ENCODE measurements at regions not wholly inside any gene's neighbourhood (a gene's known extent, or its start where the extent isn't known, plus 50 kb on each side); places are given as distances from the start of the nearest gene placed in this dataset.

GRCh38 chr15:81751816-81752545 is 293.8 kb downstream of the MEX3B start:
- DNase-seq (no peak), ATAC-seq (no peak)
- H3K27me3 Mint-ChIP-seq = peaks cover 0 to 31% (median 30%) of the 10 kb centered on the region in 5 donors
- no peak overlapping the region for H3K4me3 Mint-ChIP-seq
- no peaks in the 10 kb centered on the region for H3K36me3 Mint-ChIP-seq
- H3K9me3 Mint-ChIP-seq = no peaks in the 10 kb centered on the region
- CTCF ChIA-PET = no interaction called here
- Histone ChIP-seq H3K27me3 (ENCODE audit: control insufficient read depth in 2 of 2, insufficient read depth in 2 of 2, low read length in 2 of 2) (no peaks in the 10 kb centered on the region), H3K4me1 (ENCODE audit: control insufficient read depth in 2 of 2, insufficient read depth in 2 of 2, low read length in 2 of 2) (no peaks in the 10 kb centered on the region), H3K9me3 (ENCODE audit: control insufficient read depth in 2 of 3, low read length in 3 of 3) (no peaks in the 10 kb centered on the region), H3K36me3 (ENCODE audit: control insufficient read depth in 2 of 3, insufficient read depth in 3 of 3, low read length in 3 of 3) (no peaks in the 10 kb centered on the region), H3K27ac (ENCODE audit: low read depth, low read length) (no peak overlapping the region), H3K4me3 (ENCODE audit: low read length) (no peak overlapping the region)
- intact Hi-C loops (cut with micrococcal nuclease) = no loop called here
- no peaks in the 10 kb centered on the region for H3K4me1 Mint-ChIP-seq
- POLR2A ChIA-PET = no interaction called here
- no peak overlapping the region for H3K27ac Mint-ChIP-seq

DNA sequence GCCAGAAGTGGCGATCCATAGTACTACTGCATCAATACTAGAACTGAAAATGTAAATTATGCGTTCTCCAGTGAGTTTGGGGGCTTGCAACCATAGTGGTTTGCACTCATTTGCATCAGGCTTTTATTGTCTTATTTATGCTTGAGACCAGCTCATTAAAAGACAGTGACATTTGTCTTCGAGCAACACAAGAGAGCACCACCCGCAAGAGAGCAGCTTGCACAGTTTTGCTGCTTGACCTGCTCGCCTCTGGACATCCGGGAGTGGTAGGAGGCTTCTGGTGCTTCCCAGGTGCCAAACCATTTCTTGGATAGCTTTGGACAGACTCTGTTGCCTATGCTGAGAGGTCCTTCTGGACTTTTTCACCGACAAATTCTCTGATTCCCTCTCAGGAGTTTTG is 294.6 kb downstream of the MEX3B start:
- POLR2A ChIA-PET = no interaction called here
- Histone ChIP-seq H3K9me3 (ENCODE audit: control insufficient read depth in 2 of 3, low read length in 3 of 3) (no peaks in the 10 kb centered on the region), H3K4me1 (ENCODE audit: control insufficient read depth in 2 of 2, insufficient read depth in 2 of 2, low read length in 2 of 2) (no peaks in the 10 kb centered on the region), H3K27me3 (ENCODE audit: control insufficient read depth in 2 of 2, insufficient read depth in 2 of 2, low read length in 2 of 2) (no peaks in the 10 kb centered on the region), H3K4me3 (ENCODE audit: low read length) (no peak overlapping the region), H3K27ac (ENCODE audit: low read depth, low read length) (no peak overlapping the region), H3K36me3 (ENCODE audit: control insufficient read depth in 2 of 3, insufficient read depth in 3 of 3, low read length in 3 of 3) (no peaks in the 10 kb centered on the region)
- no peak for DNase-seq
- no peak overlapping the region for H3K27ac Mint-ChIP-seq
- no peaks in the 10 kb centered on the region for H3K9me3 Mint-ChIP-seq
- intact Hi-C loops (cut with micrococcal nuclease) = no loop called here
- H3K27me3 Mint-ChIP-seq = peaks cover 0 to 31% (median 25%) of the 10 kb centered on the region in 5 donors
- ATAC-seq = no peak
- no peaks in the 10 kb centered on the region for H3K4me1 Mint-ChIP-seq
- no peak overlapping the region for H3K4me3 Mint-ChIP-seq
- H3K36me3 Mint-ChIP-seq = no peaks in the 10 kb centered on the region
- CTCF ChIA-PET = no interaction called here

- H3K27me3 ChIP-seq (ENCODE audit: control insufficient read depth in 2 of 2, insufficient read depth in 2 of 2, low read length in 2 of 2) = no peaks in the 10 kb centered on the region
- H3K27ac ChIP-seq (ENCODE audit: low read depth, low read length) = no peak overlapping the region
- H3K36me3 ChIP-seq (ENCODE audit: control insufficient read depth in 2 of 3, insufficient read depth in 3 of 3, low read length in 3 of 3) = no peaks in the 10 kb centered on the region
- H3K4me3 ChIP-seq (ENCODE audit: low read length) = no peak overlapping the region
- no peaks in the 10 kb centered on the region for H3K36me3 Mint-ChIP-seq
- ATAC-seq (no peak), DNase-seq (no peak)
- H3K9me3 Mint-ChIP-seq = no peaks in the 10 kb centered on the region
- H3K9me3 ChIP-seq (ENCODE audit: control insufficient read depth in 2 of 3, low read length in 3 of 3) = no peaks in the 10 kb centered on the region
- no peaks in the 10 kb centered on the region for H3K4me1 Mint-ChIP-seq
- POLR2A ChIA-PET = no interaction called here
- CTCF ChIA-PET = no interaction called here
- H3K27me3 Mint-ChIP-seq = peaks cover 0 to 25% (median 20%) of the 10 kb centered on the region in 5 donors
- no peak overlapping the region for H3K27ac Mint-ChIP-seq
- H3K4me3 Mint-ChIP-seq = no peak overlapping the region
- H3K4me1 ChIP-seq (ENCODE audit: control insufficient read depth in 2 of 2, insufficient read depth in 2 of 2, low read length in 2 of 2) = no peaks in the 10 kb centered on the region
- intact Hi-C loops (cut with micrococcal nuclease) = no loop called here
Measured at GRCh38 chr15:81749716-81750375, 296.0 kb downstream of the MEX3B start.

- H3K4me1 ChIP-seq (ENCODE audit: control insufficient read depth in 2 of 2, insufficient read depth in 2 of 2, low read length in 2 of 2) = no peaks in the 10 kb centered on the region
- Mint-ChIP-seq H3K4me1 (no peaks in the 10 kb centered on the region), H3K27ac (no peak overlapping the region), H3K4me3 (no peak overlapping the region), H3K27me3 (peaks cover 0 to 18% (median 13%) of the 10 kb centered on the region in 5 donors), H3K9me3 (no peaks in the 10 kb centered on the region), H3K36me3 (no peaks in the 10 kb centered on the region)
- H3K27ac ChIP-seq (ENCODE audit: low read depth, low read length) = no peak overlapping the region
- POLR2A ChIA-PET = no interaction called here
- no peaks in the 10 kb centered on the region for H3K36me3 ChIP-seq (ENCODE audit: control insufficient read depth in 2 of 3, insufficient read depth in 3 of 3, low read length in 3 of 3)
- CTCF ChIA-PET = no interaction called here
- intact Hi-C loops (cut with micrococcal nuclease) = no loop called here
- no peaks in the 10 kb centered on the region for H3K27me3 ChIP-seq (ENCODE audit: control insufficient read depth in 2 of 2, insufficient read depth in 2 of 2, low read length in 2 of 2)
- DNase-seq (no peak), ATAC-seq (no peak)
- H3K9me3 ChIP-seq (ENCODE audit: control insufficient read depth in 2 of 3, low read length in 3 of 3) = no peaks in the 10 kb centered on the region
- H3K4me3 ChIP-seq (ENCODE audit: low read length) = no peak overlapping the region
Measured at GRCh38 chr15:81747482-81747881, 298.3 kb downstream of the MEX3B start.

DNA sequence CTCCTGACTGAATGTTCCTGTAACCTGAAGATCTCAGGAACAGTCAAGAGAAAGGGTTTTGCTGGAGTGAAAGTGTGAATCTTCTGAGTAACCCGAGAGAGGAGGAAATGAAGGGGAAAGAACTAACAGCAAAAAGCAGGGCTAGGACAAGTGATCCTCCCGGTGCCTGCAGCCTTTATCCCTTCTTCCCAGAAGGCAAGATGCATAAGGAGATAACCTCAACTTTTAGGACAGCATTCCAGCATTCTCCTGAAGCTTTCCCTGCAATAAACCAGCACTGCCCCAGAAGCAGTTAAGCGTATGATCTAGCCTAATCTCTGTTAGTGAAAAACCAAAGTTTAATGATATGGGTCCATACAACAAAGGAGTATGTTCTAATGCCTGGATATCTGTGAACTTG is 298.8 kb downstream of the MEX3B start:
- DNase-seq = no peak
- Mint-ChIP-seq H3K4me3 (no peak overlapping the region), H3K36me3 (no peaks in the 10 kb centered on the region), H3K9me3 (no peaks in the 10 kb centered on the region), H3K27ac (no peak overlapping the region), H3K27me3 (peaks cover 0 to 18% (median 13%) of the 10 kb centered on the region in 5 donors), H3K4me1 (no peaks in the 10 kb centered on the region)
- no peak overlapping the region for H3K4me3 ChIP-seq (ENCODE audit: low read length)
- no peaks in the 10 kb centered on the region for H3K9me3 ChIP-seq (ENCODE audit: control insufficient read depth in 2 of 3, low read length in 3 of 3)
- H3K27me3 ChIP-seq (ENCODE audit: control insufficient read depth in 2 of 2, insufficient read depth in 2 of 2, low read length in 2 of 2) = no peaks in the 10 kb centered on the region
- H3K4me1 ChIP-seq (ENCODE audit: control insufficient read depth in 2 of 2, insufficient read depth in 2 of 2, low read length in 2 of 2) = no peaks in the 10 kb centered on the region
- no peak overlapping the region for H3K27ac ChIP-seq (ENCODE audit: low read depth, low read length)
- CTCF ChIA-PET = no interaction called here
- intact Hi-C loops (cut with micrococcal nuclease) = no loop called here
- no peaks in the 10 kb centered on the region for H3K36me3 ChIP-seq (ENCODE audit: control insufficient read depth in 2 of 3, insufficient read depth in 3 of 3, low read length in 3 of 3)
- no peak for ATAC-seq
- POLR2A ChIA-PET = no interaction called here

GRCh38 chr15:81744364-81744763 is 301.5 kb downstream of the MEX3B start:
- ATAC-seq (no peak), DNase-seq (no peak)
- ChIA-PET POLR2A (no interaction called here), CTCF (no interaction called here)
- Mint-ChIP-seq H3K4me1 (no peaks in the 10 kb centered on the region), H3K27ac (no peak overlapping the region), H3K36me3 (no peaks in the 10 kb centered on the region), H3K9me3 (no peaks in the 10 kb centered on the region), H3K4me3 (no peak overlapping the region), H3K27me3 (peaks cover 0 to 11% (median 5%) of the 10 kb centered on the region in 5 donors)
- no peaks in the 10 kb centered on the region for H3K4me1 ChIP-seq (ENCODE audit: control insufficient read depth in 2 of 2, insufficient read depth in 2 of 2, low read length in 2 of 2)
- no peak overlapping the region for H3K27ac ChIP-seq (ENCODE audit: low read depth, low read length)
- no peaks in the 10 kb centered on the region for H3K9me3 ChIP-seq (ENCODE audit: control insufficient read depth in 2 of 3, low read length in 3 of 3)
- intact Hi-C loops (cut with micrococcal nuclease) = no loop called here
- no peaks in the 10 kb centered on the region for H3K36me3 ChIP-seq (ENCODE audit: control insufficient read depth in 2 of 3, insufficient read depth in 3 of 3, low read length in 3 of 3)
- H3K4me3 ChIP-seq (ENCODE audit: low read length) = no peak overlapping the region
- H3K27me3 ChIP-seq (ENCODE audit: control insufficient read depth in 2 of 2, insufficient read depth in 2 of 2, low read length in 2 of 2) = no peaks in the 10 kb centered on the region

- ATAC-seq (no peak), DNase-seq (no peak)
- Mint-ChIP-seq H3K36me3 (no peaks in the 10 kb centered on the region), H3K27me3 (no peaks in the 10 kb centered on the region), H3K4me3 (no peak overlapping the region), H3K27ac (no peak overlapping the region), H3K4me1 (no peaks in the 10 kb centered on the region), H3K9me3 (peaks cover 0 to 7% (median 0%) of the 10 kb centered on the region in 11 donors)
- ChIA-PET CTCF (no interaction called here), POLR2A (no interaction called here)
- Histone ChIP-seq H3K4me3 (ENCODE audit: low read length) (no peak overlapping the region), H3K9me3 (ENCODE audit: control insufficient read depth in 2 of 3, low read length in 3 of 3) (no peaks in the 10 kb centered on the region), H3K27me3 (ENCODE audit: control insufficient read depth in 2 of 2, insufficient read depth in 2 of 2, low read length in 2 of 2) (no peaks in the 10 kb centered on the region), H3K27ac (ENCODE audit: low read depth, low read length) (no peak overlapping the region), H3K36me3 (ENCODE audit: control insufficient read depth in 2 of 3, insufficient read depth in 3 of 3, low read length in 3 of 3) (no peaks in the 10 kb centered on the region), H3K4me1 (ENCODE audit: control insufficient read depth in 2 of 2, insufficient read depth in 2 of 2, low read length in 2 of 2) (no peaks in the 10 kb centered on the region)
- intact Hi-C loops (cut with micrococcal nuclease) = no loop called here
Measured at GRCh38 chr15:81740416-81740815, 305.4 kb downstream of the MEX3B start.

All from naive thymus-derived CD4-positive, alpha-beta T cell (primary cell).